HG02610 (cell line): ENCODE measurements at regions not wholly inside any gene's neighbourhood (a gene's known extent, or its start where the extent isn't known, plus 50 kb on each side); places are given as distances from the start of the nearest gene placed in this dataset.
"Not testable (repeated sequence)": the region's sequence is repeated elsewhere in the genome, so short reads cannot be mapped to it uniquely, and the experiment has no call there.

Source experiments
- ATAC-seq: cut with Tn5 transposase; IDR thresholded peaks from one replicate; pipeline ENCODE4 v1.9.1; 2021; ENCODE audit warnings: mild to moderate bottlenecking, moderate library complexity; ENCODE audit not compliant: unreplicated experiment

DNA sequence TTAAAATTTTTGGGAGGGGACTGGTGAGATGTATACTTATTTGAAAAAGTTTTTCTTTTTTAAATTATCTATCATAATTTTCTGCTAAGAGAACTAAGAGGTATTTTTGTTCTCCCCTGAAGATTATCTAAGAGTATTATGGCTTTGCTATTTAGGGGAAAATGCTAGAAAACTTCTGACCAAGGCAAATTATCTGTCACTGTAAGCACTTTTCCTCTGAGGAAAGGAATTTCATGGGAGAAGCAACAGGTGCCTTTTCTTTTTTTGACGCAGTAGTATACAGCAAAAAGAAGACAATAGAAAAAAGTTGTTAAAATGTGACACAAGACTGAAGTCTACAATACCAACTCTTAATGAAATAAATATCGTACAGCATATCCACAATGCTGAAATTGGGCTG lies 201.6 kb upstream of the NANOGP8 start:
- no peak for ATAC-seq

DNA sequence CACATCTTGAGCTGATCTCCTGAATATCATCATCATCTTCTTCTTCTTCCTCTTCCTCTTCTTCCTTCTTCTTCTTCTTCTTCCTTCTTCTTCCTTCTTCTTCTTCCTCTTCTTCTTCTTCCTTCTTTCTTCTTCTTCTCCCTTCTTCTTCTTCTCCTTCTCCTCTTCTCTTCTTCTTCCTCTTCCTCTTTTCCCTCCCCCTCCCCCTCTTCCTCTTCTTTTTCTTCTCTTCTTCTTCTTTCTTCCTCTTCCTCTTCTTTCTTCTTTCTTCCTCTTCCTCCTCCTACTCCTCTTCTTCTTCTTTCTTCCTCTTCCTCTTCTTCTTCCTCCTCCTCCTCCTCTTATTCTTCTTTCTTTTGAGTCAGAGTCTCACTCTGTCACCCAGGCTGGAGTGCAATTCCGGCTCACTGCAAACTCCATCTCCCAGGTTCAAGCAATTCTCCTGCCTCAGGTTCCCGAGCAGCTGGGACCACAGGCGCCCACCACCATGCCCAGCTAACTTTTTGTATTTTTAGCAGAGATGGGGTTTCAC lies 197.9 kb upstream of the NANOGP8 start:
- no peak for ATAC-seq

DNA sequence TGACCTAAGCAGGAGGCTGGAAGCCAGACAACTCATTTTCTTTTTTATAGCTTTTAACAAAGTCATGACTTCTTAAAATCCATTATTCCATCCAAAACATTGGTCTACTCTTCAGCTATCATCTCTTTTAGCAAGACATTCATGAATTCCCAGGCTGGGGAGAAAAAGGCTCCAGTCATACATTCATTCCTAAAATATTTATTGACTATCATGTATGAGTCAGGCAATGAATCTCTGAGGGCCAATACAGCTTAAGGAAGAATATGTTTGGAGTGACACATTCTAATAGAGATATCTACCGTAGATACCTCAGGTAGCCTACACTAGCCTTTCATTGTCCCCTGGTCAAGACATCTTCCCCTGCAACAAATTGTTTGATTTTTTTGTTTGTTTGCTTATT lies 196.4 kb upstream of the NANOGP8 start:
- no peak for ATAC-seq

DNA sequence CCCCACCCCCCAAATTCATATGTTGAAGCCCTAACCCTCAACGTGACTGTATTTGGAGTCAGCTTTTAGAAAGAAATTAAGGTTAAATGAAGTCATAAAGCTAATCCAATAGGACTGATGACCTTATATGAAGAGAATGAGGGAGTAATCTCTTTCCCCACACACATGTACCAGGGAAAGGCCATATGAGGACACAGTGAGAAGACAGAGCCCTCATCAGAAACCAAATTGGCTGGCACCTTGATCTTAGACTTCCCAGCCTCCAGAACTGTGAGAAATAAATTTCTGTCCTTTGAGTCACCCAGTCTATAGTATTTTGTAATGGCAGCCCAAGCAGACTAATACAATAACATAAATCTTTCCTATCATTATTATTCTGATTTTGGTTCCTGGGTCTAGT lies 194.7 kb upstream of the NANOGP8 start:
- ATAC-seq = no peak

DNA sequence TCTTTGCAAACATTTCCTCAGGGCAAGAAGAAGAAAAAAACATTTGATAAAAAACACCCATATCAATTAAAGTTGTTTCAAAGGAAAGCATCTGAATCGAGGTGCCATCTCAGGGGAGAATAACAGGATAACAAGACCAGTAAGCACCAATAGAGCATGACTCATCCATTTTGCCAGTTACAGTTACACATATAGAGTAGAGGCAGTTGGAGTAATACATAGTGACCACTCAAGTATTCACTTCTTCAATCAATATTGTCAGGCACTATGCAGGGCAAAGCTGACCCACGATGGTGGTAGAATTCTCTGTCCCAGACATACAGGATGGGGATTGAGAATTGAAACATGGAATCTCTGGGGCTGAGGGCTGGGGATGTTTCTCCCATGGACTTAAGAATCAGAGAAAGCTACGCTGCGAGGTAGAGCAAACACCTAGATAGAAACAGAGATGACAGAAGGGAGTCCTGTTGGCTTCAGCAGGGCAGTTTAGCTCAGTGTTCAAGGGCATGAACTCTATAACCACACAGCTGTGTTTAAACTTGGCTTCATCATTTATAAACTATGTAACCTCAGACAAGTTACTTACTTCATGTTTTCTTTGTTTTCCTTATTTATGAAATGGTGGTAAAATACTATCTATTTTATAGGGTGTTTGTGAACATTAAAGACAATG lies 186.4 kb upstream of the NANOGP8 start:
- no peak for ATAC-seq

DNA sequence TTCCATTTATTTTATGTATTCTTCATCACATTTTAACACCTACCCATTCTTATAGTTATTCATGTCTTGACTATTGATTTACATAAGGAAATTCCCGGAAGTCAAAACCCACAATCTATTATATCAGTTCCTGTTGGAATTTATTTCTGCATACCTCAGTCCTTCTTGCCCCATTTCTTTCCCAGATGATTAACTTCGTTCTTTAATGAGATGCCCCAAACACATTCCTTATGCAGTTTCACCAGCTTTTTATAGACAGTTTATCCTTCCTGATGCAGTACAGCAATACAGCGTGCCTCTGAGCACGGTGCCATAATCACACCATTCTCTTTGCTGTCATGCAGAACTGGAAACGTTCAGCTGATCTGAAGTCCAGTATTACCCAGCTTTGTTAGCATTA lies 175.8 kb upstream of the NANOGP8 start:
- ATAC-seq = no peak

DNA sequence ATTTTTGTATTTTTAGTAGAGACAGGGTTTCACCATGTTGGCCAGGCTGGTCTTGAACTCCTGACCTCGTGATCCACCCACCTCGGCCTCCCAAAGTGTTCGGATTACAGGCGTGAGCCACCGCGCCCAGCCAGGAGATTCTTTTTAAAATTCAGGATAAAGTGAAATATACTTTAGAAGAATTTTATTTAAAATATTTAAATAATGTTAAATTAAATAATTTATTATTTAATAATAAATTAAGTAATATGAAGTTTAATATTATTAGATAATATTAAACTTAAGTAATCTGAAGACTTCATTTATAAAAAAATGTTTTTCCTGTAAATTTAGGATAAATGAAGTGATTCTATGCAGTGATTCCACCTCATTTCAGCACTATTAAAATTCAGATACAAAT lies 175.2 kb upstream of the NANOGP8 start:
- not testable (repeated sequence) for ATAC-seq

DNA sequence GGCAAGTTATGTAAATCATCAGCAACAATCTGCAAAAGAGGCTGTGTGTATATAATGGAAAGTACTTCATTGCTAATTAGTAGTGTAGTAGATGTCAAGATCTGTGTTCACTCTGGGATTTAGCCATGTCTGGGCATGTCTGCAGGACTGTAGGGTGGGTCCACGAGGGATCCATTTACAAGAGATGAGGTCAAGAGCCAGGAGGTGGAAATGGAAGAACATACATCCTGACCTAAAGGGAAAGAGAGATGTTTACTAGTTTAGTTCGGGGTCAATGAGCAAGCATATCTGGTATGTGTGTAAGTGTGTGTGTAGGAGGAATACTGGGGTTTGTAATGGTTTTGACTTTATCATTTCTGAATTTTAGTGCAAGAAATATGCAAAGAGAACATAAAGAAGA lies 171.5 kb upstream of the NANOGP8 start:
- ATAC-seq = no peak

DNA sequence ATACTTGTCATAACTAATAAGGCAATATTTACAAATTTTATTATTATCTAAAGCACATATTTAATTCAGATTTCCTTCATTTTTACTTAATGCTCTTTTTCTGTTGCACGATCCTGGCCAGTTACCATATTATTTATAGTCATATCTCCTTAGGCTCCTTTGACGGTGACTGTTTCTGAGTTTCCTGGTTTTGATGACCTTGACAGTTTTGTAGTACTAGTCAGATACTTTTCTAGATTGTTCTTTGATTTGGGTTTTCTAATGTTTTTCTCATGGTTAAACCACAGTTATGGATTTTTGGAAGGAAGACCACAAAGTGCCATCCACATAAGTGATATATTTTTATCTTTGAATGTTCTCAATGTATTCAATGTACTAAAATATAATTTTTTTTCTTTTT lies 171.0 kb upstream of the NANOGP8 start:
- no peak for ATAC-seq

DNA sequence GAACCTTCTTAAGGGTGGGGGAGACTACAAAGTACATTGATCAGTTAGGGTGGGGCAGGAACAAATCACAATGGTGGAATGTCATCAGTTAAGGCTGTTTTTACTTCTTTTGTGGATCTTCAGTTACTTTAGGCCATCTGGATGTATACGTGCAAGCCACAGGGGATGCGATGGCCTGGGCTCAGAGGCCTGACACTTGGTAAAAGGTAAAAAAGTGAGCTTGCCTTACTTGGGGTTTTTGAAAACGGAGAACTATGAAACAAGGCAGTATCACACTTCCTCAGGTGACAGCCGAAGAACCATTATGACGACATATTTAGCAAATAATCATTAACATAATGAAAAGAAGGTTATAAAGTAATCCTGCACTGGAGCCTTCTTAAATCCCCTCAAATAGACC lies 169.8 kb upstream of the NANOGP8 start:
- not testable (repeated sequence) for ATAC-seq

DNA sequence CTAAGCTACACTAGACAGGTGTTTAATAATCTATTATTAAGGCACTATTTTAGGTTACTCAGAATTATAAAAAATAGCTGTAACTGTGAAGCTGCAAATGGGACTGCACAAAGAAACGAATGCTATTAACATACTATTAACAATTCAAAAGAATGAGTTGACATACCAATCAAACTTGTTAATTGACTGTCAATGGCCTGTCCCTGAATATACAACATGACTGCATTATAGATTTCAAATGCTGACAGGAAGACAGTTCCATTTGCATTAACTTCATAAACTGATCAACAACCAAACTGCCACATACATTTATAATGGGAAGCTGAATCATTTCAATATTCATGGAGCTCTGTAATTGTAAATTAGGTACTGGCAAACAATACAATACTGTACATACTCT lies 169.0 kb upstream of the NANOGP8 start:
- no peak for ATAC-seq

DNA sequence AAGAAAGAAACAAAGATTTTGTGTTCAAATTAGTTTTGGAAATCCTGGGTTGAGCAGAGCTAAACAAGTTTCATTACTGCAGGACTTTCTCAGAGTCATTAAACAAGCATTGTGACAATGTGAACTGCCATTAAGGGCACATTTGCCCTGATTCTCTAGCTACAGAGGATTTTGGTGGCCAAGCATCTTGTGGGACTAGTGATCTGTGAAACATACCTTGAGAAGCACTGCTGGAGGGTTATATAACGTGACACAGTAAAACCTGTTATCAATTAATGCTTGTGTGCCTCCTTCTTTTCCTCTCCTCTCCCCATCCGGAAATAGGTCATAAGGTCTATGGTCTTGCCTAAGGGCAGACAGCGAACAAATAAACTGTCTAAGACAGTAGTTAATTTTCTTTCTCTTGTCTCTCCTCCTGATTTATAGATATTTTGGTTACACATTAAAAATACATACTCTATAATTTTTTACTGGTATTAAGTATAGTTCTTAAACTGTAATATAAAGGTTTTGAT lies 167.3 kb upstream of the NANOGP8 start:
- ATAC-seq = no peak

DNA sequence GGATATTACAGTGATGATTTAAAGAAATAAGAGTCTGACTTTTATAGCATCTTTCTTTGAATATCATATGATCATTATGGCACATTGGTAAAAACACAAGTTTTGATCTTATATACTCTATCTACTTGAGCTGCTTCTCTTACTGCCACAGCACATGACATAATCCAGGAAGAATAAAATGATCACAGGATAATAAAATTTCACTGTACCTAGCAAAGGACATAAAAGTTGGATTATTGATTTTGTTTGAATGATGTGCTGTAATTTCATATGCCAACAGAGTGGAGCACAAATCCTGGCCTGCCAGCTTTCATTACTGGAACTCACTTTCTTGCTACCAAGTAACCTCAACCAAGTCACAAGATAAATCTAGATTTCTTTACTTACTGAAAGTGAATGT lies 162.1 kb upstream of the NANOGP8 start:
- no peak for ATAC-seq

DNA sequence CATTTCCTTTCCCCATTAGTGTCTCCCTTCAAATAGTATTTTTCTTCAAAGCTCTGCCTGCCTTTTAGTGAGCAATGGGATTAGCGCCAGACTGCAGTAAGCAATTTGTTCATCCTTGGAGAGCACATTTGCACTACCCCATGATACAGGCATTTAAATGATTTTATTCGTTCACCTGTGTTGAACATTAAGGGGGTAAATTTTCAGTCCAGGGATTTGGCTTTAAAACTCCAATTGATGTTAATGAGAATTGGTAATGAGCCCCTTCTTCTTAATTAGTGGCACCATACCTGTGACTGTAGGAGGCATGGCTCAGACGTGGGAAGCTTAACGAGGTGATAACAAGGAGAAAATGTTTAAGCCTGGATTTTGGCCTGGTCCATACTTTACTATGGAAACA lies 161.4 kb upstream of the NANOGP8 start:
- ATAC-seq = no peak

DNA sequence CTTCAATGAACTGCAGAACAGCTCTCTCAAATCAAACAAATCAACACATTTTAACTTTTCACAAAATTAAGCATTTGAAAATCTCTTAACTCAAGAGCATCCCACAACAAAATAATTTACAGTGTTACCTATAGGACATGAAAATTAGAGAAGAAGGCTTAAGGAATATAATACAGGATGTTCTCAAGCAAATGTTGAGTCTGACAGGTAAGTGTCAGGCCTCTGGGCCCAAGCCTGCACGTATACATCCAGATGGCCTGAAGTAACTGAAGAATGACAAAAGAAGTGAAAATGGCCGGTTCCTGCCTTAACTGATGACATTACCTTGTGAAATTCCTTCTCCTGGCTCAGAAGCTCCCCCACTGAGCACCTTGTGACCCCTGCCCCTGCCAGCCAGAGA lies 160.6 kb upstream of the NANOGP8 start:
- not testable (repeated sequence) for ATAC-seq

DNA sequence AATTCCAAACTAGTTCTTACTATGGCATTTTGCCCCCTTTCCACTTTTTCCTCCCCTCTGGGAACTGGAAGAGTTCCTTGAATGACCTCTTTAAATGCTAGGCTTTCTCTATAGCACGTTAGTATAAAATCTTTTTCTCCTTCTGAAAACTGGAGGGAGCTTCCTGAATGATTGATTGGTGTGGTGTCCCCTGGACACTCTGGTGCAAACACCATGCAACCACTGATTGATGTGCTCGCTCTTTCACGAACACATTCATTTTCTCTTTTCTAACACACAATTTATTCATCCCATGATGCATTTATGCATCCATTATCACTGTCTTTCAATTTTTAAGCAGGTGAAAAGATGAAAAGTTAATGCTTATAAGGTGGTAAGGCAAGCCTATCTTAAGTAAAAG lies 159.1 kb upstream of the NANOGP8 start:
- no peak for ATAC-seq

DNA sequence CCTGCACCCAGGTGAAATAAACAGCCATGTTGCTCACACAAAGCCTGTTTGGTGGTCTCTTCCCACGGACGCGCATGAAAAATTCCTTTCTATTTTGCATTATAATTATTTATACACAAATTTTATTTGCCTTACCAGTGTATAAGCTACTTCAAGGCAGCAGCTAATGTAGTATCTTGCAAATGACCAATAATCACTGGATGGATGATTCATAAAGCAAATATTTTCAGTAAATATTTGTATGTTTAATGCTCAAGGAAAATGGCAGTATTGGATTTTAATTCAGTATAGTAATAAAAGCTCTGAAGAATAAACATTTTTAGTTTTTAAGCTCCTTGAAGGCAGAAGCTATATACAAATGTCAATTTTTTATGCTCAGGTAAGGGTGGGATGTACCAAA lies 158.7 kb upstream of the NANOGP8 start:
- no peak for ATAC-seq

DNA sequence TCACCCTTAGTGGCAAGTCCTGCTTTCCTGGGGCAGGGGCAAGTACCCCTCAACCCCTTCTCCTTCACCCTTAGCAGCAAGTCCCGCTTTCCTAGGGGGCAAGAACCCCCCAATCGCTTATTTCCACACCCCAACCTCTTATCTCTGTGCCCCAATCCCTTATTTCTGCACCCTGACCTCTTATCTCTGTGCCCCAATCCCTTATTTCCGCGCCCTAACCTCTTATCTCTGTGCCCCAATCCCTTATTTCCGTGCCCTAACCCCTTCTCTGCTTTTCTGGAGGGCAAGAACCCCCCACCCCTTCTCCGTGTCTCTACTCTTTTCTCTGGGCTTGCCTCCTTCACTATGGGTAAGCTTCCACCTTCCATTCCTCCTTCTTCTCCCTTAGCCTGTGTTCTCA lies 154.6 kb upstream of the NANOGP8 start:
- ATAC-seq = not testable (repeated sequence)

DNA sequence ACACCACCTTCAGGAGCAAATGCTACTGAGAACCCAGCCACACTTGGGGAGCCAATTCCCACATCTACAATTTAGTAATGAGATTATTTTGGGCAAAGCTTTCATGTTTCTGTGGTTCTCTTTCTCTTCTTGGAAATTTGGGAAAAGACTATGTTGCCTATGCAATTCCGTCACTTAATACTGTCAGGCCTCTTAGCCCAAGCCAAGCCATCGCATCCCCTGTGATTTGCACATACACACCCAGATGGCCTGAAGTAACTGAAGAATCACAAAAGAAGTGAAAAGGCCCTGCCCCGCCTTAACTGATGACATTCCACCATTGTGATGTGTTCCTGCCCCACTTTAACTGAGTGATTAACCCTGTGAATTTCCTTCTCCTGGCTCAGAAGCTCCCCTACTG lies 153.4 kb upstream of the NANOGP8 start:
- not testable (repeated sequence) for ATAC-seq

DNA sequence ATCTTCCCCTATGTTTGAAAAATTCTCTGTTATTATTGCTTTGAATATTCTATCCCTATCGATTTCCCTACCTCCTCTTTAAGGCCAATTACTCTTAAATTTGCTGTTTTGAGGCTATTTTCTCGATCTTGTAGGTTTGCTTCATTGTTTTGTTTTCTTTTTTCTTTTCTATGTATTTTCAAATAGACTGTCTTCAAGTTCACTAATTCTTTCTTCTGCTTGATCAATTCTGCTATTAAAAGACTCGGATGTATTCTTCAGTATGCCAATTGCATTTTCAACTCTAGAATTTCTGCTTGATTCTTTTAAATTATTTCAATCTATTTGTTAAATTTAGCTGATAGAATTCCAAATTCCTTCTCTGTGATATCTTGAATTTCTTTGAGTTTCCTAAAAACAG lies 144.0 kb upstream of the NANOGP8 start:
- no peak for ATAC-seq

DNA sequence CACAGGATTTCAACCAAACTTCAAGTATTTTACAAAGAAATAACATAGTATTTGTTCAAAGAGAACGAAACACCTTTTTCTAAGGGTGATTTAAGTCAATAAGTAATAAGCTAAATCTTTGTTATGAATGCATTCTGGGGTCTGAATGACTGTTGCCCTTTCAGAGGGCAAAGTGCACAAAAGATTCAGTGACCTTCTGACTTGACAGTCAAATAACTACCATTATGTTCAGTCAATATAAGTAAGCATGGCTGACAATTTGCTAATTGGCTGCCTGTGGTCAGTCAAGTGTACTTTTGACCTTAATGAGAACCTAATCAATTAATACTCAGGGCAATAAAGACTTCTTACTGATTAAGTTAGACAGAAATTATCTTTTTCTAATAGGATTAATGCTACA lies 133.1 kb upstream of the NANOGP8 start:
- ATAC-seq = no peak

DNA sequence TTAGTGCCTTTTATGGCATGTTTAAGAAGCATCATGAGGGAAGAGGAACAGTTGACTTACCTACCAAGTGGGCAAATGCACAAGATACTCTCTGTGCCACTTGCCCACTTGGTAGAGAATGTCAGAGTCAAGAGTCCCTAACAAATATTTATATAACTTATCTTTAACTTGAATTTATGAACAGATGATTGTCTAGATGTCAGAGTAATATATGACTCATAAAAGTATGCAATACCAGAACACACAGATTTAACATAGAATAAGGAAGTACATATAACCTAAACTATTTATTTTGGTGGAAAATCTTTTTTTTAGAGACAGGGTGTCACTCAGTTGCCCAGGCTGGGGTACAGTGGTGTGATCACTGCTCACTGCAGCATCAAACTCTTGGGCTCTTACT lies 130.0 kb upstream of the NANOGP8 start:
- ATAC-seq = no peak
